GM21528 (cell line): ENCODE measurements at regions not wholly inside any gene's neighbourhood (a gene's known extent, or its start where the extent isn't known, plus 50 kb on each side); places are given as distances from the start of the nearest gene placed in this dataset.

ENCODE experiments used
- ATAC-seq: cut with Tn5 transposase; IDR thresholded peaks from one replicate; pipeline ENCODE4 v1.9.1; 2021; ENCODE audit warnings: mild to moderate bottlenecking, moderate library complexity; ENCODE audit not compliant: unreplicated experiment, low FRiP score

DNA sequence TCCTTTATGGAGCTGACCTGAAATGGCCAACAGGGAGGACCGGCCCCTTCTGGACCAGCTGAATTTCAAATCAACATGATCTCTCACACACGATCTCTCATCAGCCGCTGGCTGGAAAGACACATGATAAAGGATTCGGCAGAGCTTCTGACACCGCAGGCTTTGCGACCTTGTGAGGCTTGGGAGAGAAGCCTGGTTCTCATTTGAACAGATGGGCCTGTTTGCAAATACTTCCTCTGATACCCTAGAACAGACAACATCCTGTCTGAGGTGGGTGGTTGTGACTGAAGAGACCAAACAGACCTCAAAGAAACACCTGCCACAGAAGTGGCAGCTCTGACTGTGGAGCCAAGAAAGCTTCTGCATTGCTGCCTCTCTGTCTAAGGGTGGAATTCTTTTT lies 77.9 kb upstream of the SDK2 start:
- ATAC-seq: no peak

DNA sequence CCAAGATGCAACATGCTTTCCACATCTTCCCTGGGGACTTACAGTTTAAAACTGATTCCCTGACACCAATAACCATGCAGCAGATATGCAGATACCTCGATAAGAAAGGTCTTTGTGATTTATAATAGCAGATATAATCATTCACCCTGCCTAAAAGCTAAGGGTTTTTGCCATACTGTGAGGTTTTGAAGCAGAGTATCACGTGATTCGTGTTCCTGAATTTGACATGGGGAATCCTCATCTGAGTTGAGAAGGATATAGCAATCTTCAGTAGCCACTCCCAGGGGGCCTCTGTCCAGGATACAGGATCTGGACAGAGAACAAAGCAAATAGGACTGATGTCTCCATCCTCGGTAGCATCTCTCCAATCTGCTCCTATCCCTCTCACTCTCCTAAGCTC lies 79.1 kb upstream of the SDK2 start:
- no peak for ATAC-seq

DNA sequence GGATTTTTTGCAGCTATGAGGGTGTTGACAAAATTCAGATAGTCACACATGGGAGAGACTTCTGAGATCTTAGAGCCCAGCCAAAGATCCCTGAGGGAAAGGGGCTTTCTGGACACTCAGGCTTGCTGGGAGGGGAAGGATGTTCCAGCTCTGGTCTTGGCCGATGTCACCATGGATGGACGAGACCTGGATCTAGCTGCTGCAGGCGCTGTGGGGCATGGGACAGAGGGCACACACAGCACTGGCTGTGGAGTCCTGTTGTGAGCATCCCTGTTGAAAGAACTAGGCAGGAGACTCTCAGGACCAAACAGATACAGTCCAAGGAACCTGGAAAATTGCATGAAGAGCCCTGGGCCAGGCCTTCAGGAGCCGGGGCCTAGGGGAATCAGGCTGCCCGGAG lies 80.1 kb upstream of the SDK2 start:
- no peak for ATAC-seq

DNA sequence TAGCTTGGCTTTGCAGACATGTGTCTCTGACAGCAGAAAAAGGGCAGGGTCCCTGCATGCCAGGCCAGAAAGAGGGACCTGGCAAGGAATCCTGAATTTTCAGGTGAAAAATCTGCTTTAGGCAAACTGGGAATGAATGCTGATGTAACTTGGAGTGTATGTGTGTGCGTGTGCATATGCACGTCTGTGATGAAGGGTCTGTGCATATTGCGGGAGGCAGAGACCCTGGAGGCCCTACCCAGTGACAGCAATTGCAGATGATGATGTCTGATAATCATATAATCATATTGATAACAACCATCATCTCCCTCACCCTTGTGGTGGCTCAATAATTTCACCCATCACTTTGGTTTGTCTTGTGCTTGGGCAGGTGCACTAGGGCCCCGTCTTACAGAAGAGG lies 80.7 kb upstream of the SDK2 start:
- no peak for ATAC-seq

DNA sequence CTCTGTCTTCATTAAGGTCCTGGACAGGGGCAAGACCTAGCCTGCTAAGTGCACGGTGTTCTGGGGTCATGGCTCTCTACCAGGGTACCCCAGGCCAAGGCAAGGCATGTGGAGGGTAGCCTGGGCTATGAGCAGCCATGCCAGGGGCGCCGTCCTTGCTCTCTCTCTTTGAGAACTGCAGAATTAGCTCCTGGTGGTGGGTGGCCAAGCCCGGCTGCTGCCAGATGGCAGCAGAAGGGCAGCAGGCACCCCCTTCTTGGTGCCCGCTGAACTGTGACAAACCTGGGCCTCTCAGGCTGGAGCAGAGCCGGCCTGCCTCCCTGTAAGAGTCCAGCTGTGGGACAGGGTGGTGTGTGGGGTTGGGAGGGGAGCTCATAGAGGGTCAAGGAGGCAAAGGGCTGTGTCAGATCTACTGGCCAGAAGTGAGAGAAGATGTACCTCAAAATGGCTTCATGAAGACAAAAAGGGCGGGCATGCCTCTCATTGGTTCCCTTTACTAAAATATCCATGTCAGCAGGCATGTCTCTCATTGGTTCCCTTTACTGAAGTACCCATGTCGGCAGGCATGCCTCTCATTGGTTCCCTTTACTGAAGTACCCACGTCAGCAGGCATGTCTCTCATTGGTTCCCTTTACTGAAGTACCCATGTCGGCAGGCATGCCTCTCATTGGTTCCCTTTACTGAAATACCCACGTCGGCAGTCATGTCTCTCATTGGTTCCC lies 81.7 kb upstream of the SDK2 start:
- ATAC-seq: no peak

DNA sequence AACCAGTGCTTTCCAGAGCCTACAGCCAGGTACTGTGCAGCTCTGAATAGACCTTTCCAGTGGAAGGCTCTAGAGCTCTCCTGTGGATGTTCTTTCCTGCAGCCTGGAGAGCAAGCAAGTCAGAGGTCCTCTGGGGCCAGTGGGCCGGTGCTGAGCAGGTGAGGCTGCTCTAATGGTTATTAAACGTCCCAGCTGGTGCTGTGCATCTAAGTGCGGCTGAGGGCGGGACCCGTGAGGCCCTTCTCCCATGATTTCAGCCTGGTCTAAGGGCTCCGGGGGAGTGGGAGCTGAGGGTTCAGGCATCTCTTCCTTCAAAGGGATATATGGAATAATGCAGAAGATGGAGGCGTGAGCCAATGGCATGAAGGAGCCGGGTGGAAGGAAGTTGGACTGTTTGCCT lies 83.7 kb upstream of the SDK2 start:
- ATAC-seq: no peak

DNA sequence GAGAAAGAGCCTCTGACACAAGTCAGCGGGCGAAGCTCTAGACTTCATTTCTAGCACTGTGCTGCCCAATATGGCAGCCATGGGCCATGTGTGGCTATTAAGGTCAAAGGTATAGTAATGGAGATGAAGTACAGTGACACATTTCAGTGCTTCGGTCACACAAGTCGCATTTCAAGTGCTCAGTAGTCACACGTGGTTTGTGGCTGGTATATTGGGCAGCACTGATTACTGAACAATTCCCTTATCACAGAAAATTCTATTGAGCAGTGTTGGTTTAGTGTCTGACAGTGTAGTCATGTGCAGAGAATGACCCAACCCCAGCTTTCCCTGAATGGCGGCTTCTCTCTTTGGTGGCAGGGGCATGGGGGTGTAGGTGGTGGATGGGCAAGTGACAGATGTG lies 84.9 kb upstream of the SDK2 start:
- no peak for ATAC-seq

DNA sequence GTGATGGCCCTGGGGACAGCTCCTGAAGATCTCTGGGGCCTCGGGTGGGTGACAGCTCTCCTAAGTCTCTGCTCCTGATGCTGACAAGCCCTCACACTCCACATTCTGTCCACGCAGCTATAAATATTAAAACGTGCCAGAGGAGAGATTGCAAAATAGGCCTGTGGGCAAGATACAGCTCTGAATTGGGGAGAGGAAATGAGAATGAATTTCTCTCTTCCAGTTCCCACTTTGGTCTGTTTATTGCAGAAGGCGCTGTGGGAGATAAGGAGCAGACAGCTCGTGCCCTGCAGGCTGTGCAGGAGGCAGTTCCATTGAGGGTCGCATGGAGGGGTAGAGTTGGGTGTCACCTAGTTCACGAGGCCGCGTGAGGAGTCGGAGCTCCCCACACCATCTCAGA lies 87.5 kb upstream of the SDK2 start:
- ATAC-seq: no peak

DNA sequence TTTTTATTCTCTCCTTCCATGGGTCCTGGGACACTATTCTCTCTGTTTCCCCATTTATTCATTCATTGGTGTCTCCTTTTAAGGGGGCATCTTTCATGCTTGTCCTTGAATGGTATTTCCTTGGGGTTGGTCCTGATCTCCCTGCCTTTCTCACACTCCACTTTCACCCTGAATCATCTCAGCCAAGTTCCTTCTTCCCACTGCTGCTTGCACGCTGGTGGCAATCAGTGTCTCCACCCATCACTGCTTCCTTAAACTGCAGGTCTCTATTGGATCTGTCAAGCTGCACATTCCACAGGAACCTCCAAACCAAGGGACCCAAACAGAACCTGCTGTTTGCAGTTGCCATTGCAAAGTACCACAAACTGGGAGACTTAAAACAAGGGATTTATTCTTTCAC lies 89.3 kb upstream of the SDK2 start:
- ATAC-seq: no peak

DNA sequence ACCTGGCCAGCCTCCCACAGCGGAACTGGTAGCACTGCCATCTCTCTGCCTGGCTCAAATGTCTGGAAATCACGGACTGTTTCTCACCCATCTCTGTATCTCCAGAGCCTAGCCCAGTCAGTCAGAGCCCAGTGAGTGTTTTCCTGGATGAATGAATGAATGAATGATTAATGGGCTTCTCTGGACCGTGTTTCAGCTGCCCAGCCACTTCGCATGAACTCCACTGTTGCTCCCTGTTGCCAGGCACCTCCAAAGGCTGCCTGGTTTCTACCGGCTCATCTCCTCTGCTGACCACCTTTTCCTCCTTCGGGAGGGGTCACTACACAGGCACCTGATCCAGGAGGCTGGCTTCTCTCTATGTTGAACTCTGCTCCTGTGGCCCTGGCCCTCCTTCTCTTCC lies 91.0 kb upstream of the SDK2 start:
- ATAC-seq: no peak

DNA sequence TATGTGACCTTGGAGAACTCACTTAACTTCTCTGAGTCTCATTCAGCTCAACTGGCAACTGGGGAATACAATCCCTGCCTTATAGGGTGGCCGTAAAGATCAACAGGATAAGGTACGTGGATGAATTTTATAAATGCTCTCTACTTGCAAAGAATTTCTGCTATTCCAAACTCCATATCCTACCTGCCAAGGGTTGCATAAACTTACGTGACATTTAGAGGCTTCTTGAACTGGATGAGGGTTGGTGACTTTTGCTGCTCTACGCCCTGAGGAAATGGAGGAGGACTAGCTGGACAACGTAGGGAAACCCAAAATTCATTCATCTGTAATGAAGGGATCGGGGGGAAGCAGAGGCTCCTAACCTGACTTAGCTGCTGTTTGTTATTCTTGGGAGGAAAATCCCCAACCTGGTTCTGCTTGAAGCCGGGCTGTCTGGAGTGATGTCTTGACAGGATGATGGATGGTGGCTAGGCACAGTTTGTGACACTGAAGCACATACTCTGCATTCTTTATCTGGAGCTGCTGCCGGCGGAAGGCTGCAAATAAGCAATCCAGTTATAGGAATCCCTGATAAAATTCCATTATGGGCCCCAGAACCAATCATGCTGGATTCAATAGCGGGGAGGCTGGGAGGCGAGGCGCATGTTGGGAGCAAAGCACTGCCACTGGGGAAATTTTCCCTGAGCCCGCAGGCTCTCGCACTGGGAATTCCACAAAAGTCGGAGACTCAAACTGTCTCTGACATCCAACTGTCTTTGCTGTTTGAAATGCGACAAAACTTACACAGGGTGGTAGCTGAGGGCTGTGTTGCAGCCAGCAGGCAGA lies 94.7 kb upstream of the SDK2 start:
- no peak for ATAC-seq

DNA sequence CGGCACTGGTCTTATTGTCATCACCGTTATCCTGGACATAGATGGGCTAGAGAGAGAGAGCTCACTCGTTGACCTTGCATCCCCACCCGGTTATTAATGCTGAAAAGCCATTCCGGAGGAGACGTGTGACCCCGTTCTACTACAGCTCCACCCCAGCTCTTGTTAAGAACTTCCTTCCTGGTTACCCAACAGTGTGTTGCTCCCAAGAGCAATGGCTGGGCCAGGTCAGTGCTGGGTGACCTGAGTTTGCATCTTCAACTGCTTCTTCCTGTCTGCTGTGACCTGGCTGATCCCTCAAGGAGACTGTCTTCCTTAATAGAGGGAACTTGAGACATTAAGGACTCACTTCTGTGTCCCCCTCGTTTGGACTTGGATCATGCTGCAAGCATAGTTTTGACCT lies 96.1 kb upstream of the SDK2 start:
- ATAC-seq: no peak

DNA sequence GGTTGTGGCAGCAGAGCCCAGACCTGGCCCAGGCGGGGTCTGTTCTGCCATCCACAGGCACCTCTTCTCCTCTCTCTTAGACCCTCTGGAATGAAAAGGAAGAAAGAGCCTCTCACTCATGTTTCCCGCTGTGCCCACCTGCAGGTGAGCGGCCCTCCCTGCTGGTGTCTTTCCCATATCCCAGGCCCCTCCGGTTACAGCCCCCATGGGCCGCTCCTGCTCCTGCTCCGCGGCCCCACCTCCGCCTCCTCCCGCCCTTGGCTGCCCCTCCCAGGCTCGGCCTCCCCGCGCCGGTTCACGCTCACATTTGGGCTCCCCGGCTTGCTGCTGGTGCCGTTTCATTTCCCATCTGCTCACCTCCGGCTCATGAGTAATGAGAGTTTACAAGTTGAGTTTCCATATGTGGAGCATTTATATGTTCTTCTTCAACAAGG lies 98.7 kb upstream of the SDK2 start:
- ATAC-seq: no peak

DNA sequence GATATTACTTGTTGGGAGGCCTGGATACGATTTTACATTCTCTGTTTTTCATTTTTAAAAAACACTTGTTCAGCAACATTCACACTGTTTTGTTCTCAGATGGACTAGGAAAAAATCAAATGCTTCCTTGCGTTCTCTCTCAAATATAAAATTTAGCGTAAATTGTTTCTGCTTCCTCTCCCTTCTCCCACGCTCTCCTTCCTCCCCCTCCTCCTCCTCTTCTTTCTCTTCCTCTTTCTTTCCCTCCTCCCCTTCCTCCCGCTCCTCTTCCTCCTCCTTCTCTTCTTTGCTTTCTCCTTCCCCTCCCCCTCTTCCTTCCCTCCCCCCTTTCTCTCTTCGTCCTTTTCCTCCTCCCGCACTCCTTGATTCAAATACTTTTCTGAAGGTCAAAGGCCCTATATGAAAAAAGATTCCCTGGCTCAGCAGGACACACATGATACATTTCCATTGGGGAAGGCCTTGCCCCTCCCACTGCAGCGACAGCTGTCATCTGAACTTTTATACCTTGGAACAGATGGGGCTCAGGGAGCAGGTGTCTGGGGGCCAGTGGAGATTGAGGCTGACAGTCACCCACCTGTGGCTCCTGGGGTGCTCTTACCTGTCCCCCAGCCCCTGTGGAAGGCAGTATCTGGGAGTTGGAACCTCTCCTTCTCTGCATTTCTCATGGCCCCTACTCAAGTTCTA lies 99.4 kb upstream of the SDK2 start:
- no peak for ATAC-seq

DNA sequence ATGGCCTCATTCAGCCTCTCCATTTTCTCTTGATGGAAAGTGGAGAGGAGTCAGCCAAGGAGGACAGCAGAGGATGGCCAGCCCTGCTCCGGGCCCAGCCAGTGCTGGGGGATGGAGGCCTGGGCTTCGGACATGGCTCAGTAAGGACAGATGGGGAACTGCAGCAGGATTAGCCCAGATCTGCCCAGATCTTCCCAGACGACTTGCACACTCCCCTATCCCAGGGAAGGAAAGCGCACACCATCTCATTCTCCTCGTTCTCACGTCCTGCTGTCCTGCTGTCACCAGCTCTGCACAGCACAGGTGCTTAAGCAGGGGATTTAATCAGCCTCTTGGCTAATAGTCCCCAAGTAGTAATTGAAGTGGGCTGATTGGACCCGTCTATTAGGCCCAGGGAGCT lies 100.2 kb upstream of the SDK2 start:
- no peak for ATAC-seq

DNA sequence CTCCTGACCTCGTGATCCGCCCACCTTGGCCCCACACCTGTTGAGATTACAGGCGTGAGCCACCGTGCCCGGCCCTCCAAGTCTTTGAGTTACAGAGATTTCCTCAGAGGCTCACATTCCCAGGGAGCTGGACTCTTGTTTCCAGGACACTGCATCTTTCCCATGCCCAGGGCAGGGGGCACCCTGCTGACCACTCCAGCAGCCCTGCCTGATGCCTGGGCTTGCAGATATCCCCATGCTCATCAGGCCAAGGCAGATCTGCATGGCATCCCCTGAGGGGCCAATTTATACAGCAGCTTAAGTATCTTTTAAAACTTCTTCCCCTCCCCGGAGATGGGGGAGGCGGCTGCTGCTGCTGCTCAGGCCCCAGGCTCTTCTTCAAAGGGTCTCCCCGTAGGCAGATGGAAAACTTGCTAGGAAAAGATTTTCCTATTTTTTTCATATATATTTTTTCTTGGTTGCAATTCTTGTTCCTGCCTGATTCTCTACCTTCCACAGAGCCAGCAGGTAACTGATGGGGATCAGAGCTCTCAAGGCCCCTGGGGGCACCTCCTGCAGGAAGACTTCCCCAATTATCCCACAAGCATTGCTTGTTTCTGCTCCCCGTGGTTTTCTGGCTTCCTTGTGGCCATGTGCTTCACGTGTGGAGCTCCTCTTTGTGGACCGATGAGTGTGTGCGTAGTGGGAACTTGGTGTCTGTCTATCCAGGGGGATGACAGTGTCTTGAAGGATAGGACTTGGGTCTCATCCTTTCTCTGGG lies 102.2 kb upstream of the SDK2 start:
- no peak for ATAC-seq

DNA sequence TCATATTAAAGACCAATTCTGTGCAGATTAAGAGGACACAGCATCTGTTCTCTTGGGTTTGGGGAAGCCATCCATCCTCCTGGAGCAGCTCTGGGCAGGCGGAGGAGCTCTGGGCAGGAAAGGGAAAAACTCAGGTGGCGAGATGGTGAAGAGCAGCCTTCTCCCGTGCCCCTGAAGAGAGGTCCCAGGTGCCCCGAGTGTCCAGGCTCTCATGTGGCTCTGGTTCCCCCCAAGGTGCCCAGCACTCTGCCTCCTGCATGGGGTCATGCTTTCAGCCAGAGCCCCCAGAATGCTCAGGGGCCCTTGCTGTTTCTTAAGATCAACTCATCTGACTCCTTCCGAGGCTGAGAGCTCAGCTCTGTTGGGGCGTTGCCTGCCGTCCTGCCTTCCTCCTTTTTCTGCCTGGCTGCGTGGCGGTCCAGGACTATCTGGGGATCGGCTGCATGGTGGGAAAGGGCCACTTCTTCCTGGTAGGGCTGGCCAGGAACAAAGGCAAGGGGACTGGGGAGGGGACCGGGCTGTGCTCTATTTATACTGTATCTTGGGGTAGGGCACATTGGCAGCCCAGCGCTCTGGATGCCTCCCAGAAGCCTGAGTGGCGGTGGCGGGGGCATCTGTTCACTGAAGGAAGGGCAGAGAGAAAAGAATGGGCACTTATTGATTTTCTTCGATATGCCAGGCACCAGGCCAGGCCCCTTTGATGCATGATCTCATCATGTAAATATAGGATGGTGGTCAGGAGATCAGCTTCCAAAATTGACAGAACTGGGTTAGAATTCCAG lies 103.2 kb upstream of the SDK2 start:
- ATAC-seq: no peak

DNA sequence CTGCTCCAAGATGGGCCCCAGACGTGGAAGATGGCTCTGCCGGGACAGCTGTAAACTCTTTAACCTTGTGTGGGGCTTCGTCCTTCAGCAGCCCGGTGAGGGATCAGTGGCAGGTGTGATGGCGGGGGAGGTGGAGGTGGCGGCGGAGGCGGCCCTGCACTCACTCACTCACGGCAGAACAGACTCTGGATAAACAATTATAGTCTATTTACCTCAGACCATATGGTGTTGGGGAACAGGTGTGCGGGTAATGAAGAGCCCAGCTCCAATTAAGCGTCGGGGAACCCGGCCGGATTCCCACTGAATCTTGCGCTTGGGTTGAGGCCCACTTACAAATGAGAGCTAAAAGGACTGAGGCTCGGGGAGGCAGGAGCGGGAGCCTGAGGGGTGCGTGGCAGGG lies 104.3 kb upstream of the SDK2 start:
- ATAC-seq: no peak

DNA sequence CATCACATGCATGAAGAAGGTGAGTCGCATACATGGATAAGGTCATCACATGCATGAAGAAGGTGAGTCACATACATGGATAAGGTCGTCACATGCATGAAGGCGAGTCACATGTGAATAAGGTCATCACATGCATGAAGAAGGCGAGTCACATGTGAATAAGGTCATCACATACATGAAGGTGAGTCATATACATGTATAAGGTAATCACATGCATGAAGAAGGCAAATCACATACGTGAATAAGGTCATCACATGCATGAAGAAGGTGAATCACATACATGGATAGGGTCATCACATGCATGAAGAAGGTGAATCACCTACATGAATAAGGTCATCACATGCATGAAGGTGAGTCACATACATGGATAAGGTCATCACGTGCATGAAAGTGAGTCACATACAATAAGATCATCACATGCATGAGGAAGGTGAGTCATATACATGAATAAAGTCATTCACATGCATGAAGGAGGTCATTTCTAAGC lies 105.1 kb upstream of the SDK2 start:
- no peak for ATAC-seq
